ENCODE measurements at regions not wholly inside any gene's neighbourhood (a gene's known extent, or its start where the extent isn't known, plus 50 kb on each side); places are given as distances from the start of the nearest gene placed in this dataset.
"Not testable (repeated sequence)": the region's sequence is repeated elsewhere in the genome, so short reads cannot be mapped to it uniquely, and the experiment has no call there.

DNA sequence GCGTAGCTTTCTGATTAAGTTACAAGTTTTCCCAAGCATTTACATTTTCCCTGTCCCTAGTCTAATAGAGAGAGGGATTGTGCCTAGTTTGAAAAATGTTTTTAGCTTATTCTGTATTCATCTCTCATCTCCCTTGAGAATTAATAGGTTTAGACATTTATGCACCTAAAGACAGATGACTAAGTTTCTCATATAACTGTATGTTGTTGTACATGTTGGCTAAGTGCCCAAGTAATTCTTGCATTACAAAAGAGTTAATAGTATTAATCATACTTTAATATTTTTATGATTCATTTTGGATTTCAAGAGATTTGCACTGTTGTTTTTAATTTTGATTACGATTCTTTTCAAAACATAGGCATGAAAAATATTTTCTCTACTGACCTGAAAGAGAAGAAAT lies 109.0 kb upstream of the TBL1XR1 start:
- DNase-seq = no peak

DNA sequence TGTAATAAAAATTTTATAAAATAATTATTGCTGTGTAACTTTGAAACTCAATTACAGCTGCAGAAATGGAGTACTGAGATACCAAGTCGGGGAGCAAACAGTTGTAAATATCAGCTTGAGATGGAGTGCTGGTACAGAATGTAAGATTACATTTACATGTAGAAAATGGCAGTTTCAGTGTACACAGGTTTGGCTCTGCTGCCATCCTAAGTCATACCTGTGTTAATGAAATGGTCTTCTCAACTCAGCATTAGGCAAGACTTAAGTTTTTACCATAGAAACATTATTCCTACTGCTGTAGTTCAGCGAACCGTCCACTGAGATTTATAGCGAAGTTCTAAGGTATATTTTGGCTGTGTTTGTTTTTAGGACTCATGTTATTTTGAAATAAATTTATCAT lies 110.1 kb upstream of the TBL1XR1 start:
- no peak for DNase-seq

DNA sequence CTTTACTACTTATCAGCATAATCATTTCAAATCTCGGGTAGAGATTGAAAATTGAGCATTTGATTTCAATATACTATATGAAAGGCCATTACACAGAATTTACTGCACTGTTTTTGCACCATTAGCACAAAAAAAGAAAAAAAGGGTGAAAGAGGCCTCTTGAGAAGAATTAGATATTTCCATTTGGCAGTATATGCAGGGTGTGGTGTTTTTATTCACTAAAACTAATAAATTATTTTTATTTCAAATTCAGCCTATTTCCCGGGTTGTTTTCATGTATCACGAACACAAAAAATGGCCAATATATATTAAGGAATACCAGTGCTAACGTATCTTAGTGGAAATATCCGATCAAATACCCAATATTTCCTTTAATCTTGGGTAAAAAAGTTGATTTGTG lies 110.5 kb upstream of the TBL1XR1 start:
- DNase-seq = no peak

DNA sequence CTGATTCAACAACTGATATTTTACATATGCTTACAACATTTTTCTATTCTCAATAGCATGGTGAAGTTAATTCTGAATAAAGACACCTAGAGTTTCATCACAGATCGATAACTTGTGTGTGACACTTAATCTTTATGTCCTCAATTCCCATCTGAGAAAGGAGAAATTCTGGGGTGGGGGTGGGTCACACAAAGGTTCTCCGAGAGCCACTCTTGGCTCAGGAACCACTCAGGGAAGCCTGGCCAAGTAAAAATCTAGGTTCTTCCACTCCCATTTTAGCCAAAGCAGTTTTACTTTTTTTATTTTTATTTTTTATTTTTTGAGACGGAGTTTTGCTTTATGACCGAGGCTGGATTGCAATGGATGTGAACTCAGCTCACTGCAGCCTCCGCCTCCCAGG lies 111.0 kb upstream of the TBL1XR1 start:
- DNase-seq = no peak

DNA sequence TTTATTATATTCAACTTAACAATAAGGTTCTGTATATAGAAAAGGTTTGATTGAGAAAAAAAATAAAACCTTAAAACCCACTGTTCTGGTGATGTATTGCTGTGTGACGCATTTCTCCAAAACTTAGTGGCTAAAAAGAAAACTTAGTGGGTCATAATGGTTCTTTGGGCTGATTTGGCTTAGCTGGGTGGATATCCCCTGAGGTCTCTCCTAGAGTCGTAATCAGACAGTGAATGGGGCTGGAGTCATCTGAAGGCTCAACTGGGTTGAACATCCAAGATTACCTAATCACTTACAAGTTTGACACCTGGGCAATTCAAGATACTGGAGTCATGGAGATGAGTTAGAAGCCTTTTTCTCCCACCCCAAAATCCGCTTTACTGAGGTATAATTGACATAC lies 111.6 kb upstream of the TBL1XR1 start:
- no peak for DNase-seq

DNA sequence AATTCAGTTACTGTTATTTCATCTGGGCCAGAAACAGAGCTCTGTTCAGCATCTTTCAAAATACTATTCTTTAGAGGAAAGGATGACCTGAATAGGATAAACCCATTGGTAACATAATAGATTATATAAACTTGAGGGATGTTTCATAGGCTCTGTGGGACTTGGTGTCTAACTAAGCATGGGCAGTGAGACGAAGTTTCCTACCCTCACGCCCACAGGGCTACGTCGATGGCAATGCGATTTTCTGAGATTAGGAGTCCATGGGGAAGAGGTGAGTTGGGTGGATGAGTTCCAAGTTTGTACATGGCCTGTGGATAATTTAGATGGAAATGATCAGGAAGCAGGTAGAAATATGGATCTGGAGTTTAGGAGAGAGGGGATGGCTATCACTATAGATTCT lies 115.2 kb upstream of the TBL1XR1 start:
- DNase-seq = no peak

DNA sequence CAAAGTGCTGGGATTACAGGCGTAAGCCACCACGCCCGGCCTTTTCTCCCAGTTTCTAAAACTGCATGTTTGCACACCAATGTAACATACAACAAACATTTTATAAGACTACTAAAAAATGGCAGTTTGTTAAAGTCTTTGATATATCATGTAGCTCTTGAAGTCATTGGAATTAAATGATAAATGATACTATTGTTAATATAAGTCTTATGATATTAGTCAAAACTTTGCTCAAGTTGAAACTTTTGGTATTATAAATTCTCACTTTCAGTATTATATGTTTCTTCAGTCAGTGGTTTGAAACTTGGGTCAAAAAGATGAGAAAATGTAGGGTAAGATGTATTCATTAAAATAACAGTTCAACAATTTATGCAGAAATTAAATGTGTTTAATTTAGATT lies 117.6 kb upstream of the TBL1XR1 start:
- DNase-seq = no peak

DNA sequence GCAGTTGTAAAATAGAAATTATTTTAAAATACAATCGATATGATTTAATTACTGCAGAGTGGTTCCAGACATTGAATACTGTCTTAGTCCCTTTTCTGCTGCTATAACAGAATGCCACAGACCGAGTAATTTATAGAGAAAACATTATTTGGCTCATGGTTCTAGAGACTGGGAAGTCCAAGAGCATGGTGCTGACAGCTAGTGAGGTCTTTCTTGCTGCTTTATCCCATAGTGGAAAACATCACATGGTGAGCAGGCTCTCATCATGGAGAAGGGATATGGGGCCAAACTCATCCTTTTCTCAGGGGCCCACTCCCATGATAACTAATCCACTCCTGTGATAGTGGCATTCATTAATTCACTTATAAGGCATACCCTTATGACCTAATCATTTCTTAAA lies 120.0 kb upstream of the TBL1XR1 start:
- DNase-seq = no peak

DNA sequence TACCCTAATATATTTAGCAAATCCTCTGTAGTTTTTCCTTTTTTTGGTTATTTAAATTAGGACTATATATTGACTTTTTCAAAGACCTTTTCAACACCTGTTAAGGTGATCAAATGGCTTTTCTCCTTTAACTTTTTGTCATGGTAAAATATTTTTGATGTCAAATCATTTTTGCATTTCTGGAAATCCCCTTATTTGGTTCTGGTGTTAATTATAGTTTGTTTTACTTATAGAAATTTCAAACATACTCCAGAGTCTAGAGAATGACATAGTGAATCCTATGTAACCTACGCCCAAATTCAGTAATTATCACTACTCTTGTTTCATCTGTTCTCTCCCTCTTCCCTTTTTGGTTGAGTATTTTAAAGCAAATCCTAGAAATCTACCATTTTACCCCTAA lies 121.3 kb upstream of the TBL1XR1 start:
- no peak for DNase-seq

DNA sequence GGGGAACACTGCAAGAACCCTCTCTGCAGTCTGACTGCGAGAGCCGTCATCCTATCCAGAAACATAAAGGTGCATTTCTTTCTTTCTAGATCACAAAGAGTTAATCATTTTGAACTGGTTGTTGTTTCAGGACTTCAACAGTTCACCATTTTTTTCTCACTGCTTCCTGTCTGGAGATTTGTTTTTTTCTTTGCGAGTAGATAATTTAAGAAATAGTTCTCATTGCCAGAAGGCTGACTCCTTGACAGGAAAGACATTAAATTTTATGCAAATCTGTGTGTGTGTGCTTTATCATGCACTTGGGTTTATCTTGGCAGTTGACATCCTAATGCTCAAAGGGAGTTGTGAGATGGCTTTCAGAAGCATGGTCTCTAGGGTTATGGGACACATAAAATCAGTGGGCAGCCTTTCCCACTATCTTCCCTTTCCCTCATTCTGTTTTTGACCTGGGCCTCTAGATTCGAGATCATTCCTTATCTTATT lies 123.5 kb upstream of the TBL1XR1 start:
- no peak for DNase-seq

DNA sequence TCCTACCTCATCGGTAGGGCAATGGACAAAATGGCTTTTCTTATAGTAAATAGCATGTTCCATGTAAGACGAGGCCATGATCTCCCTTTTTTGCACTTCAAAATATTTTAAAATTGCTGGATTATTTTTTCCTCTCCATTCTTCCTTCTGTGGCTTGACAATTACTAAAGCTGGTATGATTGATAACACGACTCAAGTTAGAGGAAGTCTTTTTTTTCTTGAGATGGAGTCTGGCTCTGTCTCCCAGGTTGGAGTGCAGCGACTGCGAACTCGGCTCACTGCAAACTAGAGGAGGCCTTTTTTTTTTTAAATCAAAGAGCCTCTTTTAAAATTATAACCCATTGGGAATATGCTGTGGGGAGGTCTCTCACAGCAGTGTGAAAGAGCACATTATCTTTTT lies 124.5 kb upstream of the TBL1XR1 start:
- DNase-seq = no peak

DNA sequence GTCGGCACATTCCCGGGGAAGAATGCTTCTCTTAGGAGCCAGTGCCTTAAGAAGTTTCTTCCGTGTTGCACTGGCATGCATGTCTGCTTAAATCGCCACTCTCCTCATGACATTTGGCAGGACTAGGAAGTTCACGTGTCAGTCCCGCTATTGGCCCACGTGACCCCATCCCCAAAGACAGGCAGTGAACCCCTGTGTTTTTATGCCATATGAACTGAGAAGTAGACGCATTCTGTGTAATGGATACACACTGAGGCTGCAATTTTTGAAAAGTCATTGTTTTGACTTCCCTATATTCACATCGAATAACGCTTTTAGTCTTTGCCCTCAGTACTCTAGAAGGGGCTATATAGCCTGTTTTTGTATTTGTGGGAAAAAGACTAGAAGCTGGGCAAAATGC lies 125.6 kb upstream of the TBL1XR1 start:
- no peak for DNase-seq

DNA sequence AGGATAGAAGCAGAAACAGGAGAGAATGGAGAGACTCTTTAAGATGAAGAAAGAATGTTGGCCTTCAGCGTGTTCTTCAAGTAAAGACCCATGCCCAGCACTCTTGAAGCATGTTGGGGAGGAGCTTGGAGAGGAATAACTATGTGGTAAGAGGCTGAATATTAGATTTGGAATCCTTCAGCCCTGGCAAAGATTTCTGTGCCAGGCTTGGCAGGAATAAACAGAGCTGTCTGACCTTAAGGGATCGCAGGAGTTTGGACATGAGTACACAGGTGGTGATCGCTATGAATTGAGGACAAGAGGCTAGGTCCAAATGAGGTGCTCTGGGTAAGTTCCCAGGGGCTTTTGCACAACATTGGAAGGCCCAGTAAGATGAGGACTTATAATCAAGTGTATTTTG lies 132.6 kb upstream of the TBL1XR1 start:
- no peak for DNase-seq

DNA sequence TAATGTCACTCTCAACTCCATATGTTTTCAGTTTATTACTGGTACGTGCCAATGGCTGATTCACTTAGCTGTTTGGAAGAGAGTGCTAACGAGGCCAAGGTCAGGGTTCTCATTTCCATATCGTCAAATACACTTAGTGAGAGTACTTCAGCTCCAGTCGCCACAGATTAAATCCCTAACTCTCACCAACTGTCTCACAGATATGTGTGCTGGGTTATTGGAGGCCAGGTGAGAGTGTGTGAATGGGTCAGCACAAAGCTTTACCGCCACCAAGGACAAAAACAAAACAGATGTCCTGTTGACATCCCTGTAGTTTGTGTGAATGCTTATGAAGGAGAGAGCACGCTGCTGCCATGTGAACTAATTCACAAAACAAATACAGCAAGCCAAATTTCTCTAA lies 133.5 kb upstream of the TBL1XR1 start:
- peak; percentile 60 for DNase-seq

DNA sequence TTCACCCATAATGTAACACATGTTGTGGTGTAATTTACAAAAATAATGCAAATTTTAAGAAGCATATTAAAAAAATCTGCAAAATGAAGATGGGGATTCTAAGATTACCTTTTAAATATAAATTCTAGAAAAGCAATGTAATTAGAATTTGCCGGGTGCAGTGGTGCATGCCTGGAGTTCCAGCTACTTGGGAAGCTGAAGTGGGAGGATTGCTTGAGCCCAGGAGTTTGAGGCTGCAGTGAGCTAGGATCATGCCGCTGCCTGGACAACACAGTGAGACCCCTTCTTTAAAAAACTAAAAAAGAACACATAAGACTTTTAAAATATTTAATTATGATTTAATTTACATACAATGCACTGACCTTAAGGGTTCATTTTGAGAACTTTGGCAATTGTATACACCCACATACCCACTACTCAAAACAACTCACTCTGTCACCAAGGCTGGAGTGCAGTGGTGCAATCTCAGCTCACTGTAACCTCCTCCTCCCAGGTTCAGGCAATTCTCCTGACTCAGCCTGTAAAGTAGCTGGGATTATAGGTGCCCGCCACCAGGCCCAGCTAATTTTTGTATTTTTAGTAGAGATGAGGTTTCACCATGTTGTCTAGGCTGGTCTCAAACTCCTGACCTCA lies 134.0 kb upstream of the TBL1XR1 start:
- DNase-seq = no peak

DNA sequence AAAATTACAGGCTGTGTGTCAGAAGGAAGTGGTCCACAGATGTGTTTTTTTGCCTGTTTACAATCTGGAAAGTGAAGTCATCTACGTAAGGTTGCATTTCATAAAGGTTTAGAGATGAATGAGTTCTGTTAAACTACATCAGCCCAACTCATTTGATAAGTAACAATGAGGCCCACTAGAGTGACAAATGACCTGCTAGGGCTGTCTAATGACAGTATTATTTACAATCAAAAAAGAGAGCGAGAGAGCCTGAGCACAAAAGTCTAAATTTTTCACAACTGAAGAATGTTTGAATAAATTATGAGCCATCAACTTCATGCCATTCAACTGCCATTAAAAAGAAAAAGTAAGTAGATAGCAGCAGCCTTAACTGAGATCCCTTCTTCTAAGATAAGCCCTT lies 135.7 kb upstream of the TBL1XR1 start:
- DNase-seq = no peak

DNA sequence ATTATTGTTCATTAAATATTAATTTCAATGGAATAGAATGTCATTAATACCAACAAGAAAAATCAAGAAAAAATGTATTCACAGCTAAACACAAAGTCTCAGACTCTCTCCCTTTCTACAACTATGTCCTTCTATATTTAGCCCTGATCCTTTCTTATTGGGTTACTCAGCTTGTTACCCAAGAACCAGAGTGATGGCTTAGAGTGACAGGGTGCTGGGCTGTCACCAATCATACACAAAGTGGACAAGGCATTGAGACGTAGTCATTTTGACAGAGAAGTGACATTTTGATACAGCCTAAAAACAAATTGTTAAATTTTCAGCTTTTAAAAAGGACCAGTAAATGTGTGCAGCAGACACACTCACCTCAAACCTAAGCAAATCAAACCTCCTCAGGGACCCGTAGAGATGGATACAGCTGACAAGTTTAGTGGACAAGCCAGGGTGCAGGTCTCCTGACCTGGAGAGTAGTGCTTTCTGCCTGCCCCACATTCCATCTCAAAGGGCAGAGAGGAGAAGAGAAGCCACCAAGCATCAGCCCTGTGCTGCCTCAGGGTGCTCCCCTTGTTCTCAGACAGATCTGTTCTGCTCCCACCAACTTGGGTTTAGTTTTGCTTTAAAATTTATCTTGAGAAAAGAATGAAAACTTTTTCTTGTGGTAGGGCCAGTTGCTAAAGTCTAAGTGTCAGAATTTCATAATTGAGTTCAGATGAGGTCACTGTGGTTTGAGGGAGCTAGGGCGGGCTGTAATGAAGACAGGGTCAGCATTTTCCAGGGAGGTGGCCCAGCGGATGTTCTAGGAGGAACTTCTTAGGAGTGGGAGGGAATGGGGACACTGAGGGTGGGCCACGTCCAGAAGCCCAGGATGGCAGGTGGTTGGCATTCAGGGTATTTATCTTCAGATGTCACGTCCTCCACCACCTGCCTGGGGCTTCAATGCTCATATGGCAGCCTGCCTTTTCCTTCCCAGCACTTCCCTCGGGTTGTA lies 136.5 kb upstream of the TBL1XR1 start:
- DNase-seq = no peak

DNA sequence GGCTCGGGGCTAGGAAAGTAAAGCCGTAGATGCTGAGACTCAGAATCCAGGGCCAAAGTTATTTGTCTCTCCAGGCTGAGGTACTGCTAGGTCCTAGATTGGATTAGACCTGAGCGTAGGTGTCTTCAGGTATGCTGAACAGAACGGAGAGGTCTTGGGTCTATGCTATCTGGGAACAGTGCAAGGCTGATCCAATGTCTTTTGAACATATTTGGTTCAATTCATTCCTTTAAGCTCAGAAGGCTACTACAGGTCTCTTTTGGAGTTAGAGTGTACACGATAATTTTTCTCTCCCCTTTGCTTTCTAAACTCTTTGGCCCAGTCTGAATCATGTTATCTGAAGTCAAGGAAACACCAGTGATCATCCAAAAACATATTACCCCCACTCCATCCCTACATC lies 137.5 kb upstream of the TBL1XR1 start:
- no peak for DNase-seq

DNA sequence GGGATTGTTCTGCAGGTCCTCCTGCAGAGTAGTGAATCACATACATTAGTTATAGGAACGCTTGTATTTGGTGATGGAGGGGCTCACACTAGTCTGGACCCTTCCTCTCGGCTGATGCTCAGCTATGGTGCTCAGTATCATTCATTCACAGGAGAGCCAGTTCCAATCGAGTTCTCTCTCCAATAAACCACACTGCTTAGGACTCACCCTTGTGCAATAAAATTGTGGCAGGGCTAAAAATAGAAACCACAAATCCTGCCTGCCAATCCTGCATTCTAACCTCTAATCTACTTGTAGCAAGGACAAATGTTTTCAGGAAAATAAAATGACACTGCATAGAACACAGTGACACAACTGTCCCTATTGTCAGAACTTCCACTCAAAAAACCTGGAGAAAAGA lies 138.4 kb upstream of the TBL1XR1 start:
- no peak for DNase-seq

DNA sequence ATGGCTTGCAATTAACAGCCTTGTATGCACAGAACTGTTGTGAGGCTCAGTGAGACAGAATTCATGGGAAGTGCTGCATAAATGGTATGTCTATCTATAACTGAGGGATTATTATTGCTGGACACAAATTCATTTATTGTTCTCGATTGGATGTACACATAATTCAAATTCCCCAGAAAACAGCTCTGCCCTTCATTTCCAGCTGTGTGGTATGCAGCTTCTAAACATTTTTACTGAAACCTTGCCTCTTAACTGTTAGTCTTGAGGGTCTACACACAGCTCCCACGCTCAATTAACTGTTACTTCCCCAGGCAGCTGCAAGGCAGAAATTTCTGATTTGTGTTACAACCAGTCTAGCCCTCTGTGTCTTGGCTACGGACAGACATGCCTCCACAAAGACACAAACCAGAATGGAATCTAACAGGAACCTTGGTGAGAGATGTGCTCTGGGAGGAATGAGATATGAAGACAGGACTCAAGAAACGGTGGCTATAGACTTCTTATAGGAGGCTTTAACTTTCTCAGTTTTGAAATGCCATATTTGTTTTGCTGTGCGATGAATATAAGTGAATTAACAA lies 139.7 kb upstream of the TBL1XR1 start:
- DNase-seq = no peak

DNA sequence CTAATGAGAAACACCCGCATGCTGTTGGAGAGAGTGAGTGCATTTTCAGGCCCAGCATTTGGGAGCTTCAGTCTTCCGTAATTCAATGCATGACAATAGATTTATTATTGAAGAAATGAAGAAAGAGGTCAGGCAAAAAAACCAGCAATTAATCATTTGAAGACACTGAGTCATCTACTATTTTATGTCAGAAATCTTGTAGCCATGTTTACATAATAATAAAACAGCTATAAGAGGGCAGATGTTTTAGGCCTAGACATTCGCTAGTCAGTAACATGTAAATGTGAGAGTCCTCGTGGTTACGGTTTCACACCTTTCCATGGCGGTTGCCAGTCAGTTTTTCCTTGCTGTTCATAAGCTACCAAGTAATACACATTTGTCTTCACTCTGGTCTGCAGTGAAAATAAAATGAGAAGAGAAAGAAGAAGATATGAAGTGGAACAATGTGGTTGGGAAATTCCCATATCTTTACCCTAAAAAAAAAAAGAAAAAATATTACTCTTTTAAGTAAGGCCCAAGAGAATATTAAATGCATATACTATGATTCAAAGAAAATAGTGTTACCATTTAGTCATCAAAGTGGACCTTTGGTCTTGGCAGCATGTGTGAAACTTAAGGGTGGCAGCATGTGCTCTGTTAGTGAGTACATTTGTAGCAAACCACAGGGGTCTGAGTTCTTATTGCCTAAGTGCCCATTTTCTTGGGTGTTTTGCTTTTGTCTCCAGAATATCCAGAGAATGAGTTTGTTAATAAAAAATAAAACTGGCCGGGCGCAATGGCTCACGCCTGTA lies 140.5 kb upstream of the TBL1XR1 start:
- no peak for DNase-seq

DNA sequence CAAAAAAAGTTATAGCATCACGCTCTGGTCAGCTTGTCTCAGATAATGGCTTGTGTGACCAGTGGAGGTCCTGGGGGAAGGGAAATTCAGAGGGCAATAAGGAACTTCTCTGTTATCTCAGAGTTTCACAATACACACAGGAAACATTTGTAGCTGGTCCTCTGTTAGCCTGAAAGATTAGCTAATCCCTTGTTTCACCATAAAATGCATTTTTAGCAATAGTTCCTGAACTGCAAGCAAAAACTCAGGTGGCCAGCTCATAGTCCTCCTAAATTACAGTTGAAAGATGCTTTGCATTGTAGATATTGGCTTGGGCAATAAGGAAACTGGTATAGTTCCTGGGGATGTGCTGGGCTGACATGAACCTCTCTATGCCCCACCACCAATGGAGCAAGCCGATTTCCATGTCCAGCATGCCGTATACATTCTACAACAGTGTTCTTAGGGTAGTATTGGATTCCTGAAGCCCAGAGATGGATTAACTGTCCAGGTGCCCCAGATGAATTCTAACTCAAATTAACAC lies 141.5 kb upstream of the TBL1XR1 start:
- no peak for DNase-seq

DNA sequence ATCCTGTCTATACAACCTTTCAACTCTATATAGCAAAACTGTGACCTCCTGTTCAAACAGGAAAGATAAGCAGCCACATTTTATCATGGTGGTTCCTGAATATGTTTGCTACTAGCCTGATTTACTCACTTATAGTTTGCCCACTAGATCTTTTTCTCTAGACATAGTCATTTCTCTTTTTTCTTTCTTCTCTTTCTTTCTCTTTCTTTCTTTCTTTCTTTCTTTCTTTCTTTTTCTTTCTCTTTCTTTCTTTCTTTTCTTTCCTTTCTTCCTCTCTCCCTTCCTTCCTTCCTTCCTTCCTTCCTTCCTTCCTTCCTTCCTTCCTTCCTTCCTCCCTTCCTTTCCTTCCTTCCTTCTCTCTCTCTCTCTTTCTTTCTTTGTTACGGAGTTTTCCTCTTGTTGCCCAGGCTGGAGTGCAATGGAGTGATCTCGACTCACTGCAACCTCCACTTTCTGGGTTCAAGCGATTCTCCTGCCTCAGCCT lies 142.0 kb upstream of the TBL1XR1 start:
- DNase-seq = not testable (repeated sequence)
